ENCODE measurements at regions not wholly inside any gene's neighbourhood (a gene's known extent, or its start where the extent isn't known, plus 50 kb on each side); places are given as distances from the start of the nearest gene placed in this dataset.

DNA sequence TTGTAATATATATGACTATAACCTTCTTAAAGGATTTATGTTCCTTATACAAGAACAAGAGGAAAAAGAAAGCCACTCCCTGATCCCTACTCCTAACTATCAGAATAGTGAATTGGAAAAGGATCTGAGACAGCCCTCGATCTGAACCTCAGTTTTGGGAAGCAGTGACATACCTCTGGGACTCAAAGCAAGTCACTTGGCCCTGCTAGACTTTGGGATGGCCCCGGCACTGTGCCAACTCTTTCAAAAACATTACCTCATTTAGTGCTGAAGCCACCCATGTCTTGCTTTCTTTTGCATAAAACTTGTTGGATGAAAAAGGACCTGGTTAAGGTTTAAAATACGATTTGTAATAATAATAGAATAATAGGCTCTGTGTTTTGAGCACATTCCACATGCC, 447.3 kb downstream of the FGF9 start:
- DNase-seq, result no peak

DNA sequence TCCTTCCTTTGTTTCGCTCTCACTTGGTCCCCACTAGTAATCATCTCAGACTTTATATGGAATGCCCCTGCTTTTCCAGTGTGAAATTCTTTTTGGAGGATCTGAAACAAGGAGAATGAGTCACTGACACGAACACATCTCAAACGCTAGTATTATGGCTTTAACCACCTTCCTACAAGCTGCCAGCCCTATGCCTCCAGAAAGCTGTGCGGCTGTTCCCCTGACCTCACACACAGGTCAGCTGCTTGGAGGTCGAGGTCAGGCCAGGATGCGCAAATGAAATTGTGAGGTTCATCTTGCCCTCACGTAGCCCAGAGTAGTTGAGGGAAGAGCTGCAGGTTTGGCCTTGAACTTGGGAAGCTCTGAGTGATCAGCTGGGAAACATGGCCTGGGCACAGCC, 449.8 kb downstream of the FGF9 start:
- no peak for DNase-seq
- TF ChIP-seq POLR2A (IDR thresholded peaks at IDR 0.05; ENCODE audit: low read length) (no peak), GATA1 (IDR thresholded peaks at IDR 0.05; ENCODE audit: low read depth, low read length) (no peak)

More for the DNA sequence above, 447.3 kb downstream of the FGF9 start:
- TF ChIP-seq GATA1 (IDR thresholded peaks at IDR 0.05; ENCODE audit: low read depth, low read length) (no peak), POLR2A (IDR thresholded peaks at IDR 0.05; ENCODE audit: low read length) (no peak)

DNA sequence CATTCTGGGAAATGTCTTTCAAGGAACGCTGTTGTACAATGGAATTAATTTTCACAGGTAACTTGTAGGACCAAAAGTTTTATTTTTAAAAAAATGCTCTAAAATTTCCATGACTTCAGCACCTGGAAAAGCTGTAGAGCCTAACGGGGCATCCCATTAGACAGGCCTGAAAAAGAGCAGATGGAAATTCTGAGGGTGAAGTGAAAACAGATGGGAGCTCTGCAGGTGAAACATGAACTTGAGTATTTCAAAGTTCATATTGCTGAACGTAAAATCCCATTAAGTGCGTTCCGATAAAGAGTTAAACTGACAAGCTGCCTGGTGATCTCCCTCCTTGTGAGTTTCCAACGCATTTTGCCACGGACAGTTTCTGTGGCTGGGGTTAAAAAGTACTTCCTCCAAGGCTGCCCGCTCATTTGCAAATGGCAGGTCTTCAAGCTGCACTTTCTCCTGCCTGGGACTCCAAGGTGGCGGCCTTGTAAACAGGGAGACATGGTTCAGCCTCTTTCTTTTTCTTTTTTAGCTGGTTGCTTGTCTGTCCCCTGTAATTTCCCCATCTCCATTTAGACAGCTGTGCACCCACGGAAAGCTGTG, 450.4 kb downstream of the FGF9 start:
- no peak for TF ChIP-seq POLR2A (IDR thresholded peaks at IDR 0.05; ENCODE audit: low read length)
- no peak for DNase-seq

DNA sequence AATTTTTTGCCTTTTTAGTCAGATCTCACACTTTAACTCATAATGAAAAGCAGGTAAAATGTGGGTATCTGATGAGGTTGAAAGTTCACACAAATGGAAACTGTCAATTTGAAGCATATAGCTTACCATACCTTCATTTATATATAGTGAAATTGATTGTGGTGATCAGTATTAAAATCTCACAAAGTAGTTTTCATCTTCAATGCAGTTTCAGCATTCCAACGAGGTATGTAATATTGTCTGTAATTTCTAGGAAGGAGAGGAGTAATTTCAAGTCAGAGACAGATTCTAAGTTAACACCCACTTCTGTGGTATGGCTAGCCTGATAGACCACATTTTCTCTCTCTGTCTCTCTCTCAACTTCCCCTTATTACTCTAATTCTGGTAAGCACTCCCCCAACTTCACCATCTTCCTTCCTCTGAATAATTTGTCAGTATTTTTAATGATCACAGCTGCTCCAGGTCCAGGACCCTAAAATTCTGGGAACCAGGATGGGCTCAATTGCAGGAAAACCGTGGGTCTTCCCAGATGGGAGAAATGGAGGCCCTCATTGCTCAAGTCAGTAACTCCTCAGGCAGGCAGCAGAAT, 455.7 kb downstream of the FGF9 start:
- TF ChIP-seq GATA1 (IDR thresholded peaks at IDR 0.05; ENCODE audit: low read depth, low read length), result no peak
- no peak for DNase-seq

DNA sequence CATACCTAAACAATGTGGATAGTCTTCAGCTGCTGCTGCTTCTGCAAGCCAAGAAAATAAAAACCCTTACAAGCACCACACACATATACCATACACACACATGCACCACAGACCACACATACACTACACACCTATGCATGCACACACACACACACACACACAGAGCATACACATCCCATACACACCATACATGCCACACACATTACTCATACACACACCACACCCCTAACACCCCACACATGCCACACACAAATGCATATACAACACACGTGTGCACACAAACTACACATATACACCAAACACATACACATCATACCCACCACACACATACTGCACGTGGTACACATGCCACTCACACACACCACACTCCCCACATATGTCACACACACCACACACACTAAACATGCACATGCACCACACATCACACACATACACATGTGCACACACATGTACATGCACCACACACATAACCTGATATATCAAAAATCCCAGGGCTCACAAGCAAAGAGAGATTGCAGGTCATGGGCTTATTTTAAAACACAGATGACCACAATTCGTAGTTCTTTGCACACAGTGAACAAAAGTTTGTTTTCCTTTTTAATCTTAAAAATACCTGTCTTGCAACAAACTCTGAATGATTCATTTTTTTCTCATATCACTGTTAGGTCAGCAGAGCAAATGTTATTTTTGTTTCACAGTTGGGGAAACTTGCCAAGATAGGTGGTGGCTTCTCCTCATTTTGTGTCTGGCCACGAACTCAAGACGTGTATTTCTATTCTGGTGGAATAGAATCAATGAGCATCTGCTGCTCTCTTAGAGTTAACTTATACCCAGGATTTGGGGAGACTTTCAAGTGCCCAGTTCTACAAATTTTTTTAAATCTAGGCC, 456.6 kb downstream of the FGF9 start:
- TF ChIP-seq GATA1 (IDR thresholded peaks at IDR 0.05; ENCODE audit: low read depth, low read length), result no peak
- TF ChIP-seq POLR2A (IDR thresholded peaks at IDR 0.05; ENCODE audit: low read length), result no peak

DNA sequence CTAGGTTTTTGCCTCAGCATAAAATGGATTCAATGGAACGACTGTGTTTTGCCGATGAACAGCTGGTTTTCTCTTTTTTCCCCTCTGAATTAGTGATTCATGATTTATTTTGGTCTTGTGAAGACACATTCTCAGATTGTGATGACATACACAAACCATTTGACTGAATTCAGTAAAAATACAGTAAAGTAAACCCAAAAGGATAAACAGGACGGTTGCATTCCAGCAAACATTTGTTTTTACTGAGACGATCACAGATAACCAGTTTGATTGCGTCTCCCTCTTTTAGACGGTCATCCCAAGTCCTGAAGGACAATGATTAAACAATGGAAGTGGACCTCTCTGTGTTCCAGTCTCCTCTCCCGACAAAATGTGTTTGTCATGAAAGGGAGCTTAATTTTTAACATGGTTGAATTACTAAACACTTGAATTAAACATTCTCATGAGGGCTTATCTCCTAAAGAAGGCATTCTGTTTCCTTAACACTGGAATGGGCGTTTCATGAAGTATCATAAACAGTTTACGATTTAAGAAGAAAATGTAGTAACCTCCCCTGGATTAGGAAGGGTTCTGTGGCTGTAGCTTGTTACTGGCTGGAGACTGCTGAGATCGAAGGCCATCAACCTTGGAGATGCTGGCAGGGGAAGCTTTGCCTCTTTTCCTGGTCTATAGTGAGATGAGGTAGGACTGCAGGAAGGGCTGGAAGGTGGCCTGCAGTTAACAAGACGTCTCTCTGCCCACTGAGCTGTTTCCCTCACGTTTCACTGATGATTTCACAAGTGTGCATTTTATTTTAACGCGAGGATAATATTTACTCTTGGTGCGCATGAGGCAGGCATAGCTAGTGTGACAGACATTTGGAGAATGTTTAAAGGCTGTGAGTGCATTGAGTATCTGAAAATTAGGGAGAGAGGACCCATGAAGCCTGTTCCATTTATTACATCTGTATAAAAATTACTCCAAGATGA, 457.9 kb downstream of the FGF9 start:
- no peak for TF ChIP-seq POLR2A (IDR thresholded peaks at IDR 0.05; ENCODE audit: low read length)
- TF ChIP-seq GATA1 (IDR thresholded peaks at IDR 0.05; ENCODE audit: low read depth, low read length), result no peak
- no peak for DNase-seq

More for the DNA sequence above, 456.6 kb downstream of the FGF9 start:
- no peak for DNase-seq

DNA sequence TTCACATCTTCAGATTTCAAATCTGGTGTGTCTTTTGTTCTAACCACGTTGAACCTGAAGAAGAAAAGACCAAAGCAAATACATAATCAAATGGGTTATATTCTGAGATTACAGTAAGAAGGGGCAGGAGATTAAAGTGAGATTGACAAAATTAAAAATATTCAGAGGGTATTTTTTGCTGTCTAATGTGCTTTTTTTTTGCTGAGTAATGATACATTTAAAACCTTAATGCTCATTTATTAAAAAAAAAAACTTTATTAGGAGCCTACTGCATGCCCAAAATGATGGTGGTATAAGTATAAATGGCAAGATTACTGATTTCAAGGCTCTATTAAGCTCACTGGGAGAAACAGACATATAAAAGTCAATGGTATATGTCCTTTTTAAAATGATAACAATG, 459.4 kb downstream of the FGF9 start:
- TF ChIP-seq POLR2A (IDR thresholded peaks at IDR 0.05; ENCODE audit: low read length) (no peak), GATA1 (IDR thresholded peaks at IDR 0.05; ENCODE audit: low read depth, low read length) (no peak)
- DNase-seq, result no peak

GRCh38 chr13:22134261-22134660, 463.4 kb downstream of the FGF9 start:
- TF ChIP-seq POLR2A (IDR thresholded peaks at IDR 0.05; ENCODE audit: low read length), result no peak
- no peak for TF ChIP-seq GATA1 (IDR thresholded peaks at IDR 0.05; ENCODE audit: low read depth, low read length)

GRCh38 chr13:22135446-22135845, 464.6 kb downstream of the FGF9 start:
- no peak for TF ChIP-seq POLR2A (IDR thresholded peaks at IDR 0.05; ENCODE audit: low read length)
- TF ChIP-seq GATA1 (IDR thresholded peaks at IDR 0.05; ENCODE audit: low read depth, low read length), result no peak
- no peak for DNase-seq

More at GRCh38 chr13:22134261-22134660, 463.4 kb downstream of the FGF9 start:
- no peak for DNase-seq

GRCh38 chr13:22137361-22138050, 466.6 kb downstream of the FGF9 start:
- no peak for TF ChIP-seq GATA1 (IDR thresholded peaks at IDR 0.05; ENCODE audit: low read depth, low read length)
- TF ChIP-seq POLR2A (IDR thresholded peaks at IDR 0.05; ENCODE audit: low read length), result no peak
- DNase-seq, result no peak

DNA sequence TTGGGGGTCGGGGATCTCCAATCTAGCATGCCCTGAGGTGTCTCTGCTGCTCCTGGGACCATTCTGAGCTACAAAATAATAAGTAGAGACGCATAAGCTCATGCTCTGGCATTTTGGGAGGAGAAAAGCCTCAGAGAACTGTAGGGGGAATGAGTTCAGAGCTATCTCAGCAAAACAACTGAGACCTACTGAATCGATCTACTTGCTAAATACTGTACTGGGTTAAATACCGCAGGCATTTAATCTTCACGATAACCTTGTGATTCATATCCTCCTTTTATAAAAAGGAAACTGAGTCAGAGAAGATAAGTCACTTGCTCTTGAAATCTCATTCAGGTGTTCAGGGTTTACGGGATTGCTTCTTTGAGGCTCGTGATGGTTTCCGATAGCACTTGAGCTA, 468.1 kb downstream of the FGF9 start:
- TF ChIP-seq POLR2A (IDR thresholded peaks at IDR 0.05; ENCODE audit: low read length) (no peak), GATA1 (IDR thresholded peaks at IDR 0.05; ENCODE audit: low read depth, low read length) (no peak)
- DNase-seq, result no peak

- no peak for DNase-seq
- TF ChIP-seq POLR2A (IDR thresholded peaks at IDR 0.05; ENCODE audit: low read length), result no peak
Observed at GRCh38 chr13:22141716-22142115, 470.8 kb downstream of the FGF9 start.

GRCh38 chr13:22143671-22144070, 472.8 kb downstream of the FGF9 start:
- TF ChIP-seq GATA1 (IDR thresholded peaks at IDR 0.05; ENCODE audit: low read depth, low read length) (no peak), POLR2A (IDR thresholded peaks at IDR 0.05; ENCODE audit: low read length) (no peak)
- DNase-seq, result no peak
